HS-27A (cell line): ENCODE measurements at regions not wholly inside any gene's neighbourhood (a gene's known extent, or its start where the extent isn't known, plus 50 kb on each side); places are given as distances from the start of the nearest gene placed in this dataset.
"Not testable (repeated sequence)": the region's sequence is repeated elsewhere in the genome, so short reads cannot be mapped to it uniquely, and the experiment has no call there.

Experiments used
- DNase-seq: peaks from one replicate; pipeline ENCODE4 v3.0.0-alpha.2; 2012; ENCODE audit warnings: low read depth, missing footprints

GRCh38 chr11:80955588-80955987 lies 1514.8 kb upstream of the TENM4 start:
- DNase-seq, result no peak

GRCh38 chr11:80948781-80949180 lies 1508.0 kb upstream of the TENM4 start:
- no peak for DNase-seq

- DNase-seq, result no peak
These were observed 1503.9 kb upstream of the TENM4 start for GRCh38 chr11:80944758-80945157.

DNA sequence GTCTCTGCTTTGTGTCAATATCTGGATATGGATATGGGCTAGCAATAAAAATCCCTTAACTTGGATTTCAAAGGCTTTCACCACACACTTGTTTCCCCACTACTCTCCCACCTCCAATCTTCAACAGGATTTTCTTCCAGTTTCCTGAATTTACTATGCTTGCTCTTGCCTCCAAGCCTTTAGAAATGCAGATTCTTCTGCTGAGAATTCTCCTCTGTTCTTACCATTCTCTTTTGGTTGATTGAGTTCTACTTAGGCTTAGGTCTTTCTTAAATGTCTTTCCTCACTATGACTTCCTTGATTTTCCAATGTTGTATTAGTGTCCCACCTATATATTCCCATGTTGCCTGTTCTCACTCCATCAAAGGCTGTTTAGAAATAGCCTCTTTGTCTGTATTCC lies 1502.4 kb upstream of the TENM4 start:
- DNase-seq, result no peak

DNA sequence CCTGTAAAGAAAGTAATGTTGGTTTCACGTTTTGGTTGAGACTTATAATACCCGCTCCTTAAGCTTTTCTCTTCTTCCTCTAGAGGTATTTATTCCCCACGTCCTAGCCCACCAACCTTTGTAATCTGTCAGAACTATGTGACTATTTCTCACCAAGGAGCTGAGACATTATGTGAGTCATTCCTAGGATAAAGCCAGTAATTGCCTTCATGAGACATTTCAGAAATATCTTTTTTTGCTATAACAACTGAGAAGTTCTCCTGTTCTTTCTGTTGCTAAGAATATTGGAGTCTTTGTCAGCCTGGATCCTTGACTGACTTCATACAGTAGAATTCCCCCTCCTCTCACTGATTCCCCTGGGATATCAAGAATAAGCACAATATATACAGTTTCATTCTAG lies 1497.0 kb upstream of the TENM4 start:
- no peak for DNase-seq

DNA sequence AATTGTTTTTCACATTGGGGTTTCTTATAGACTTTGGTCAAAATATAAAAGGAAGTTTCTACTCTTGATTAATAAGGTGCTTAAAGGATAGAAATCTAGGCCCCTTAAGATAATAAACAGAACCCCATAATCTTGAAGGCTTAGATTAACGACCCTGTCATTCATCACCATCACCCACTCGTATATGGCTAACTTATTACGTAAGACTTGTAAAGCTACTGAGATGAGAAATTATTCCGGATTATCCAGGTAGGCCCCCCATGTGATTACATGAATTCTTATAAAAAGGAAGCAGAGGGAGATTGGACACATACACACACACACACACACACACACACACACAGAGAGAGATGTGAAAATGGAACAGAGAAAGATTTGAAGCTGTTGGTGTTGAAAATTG lies 1489.2 kb upstream of the TENM4 start:
- no peak for DNase-seq

DNA sequence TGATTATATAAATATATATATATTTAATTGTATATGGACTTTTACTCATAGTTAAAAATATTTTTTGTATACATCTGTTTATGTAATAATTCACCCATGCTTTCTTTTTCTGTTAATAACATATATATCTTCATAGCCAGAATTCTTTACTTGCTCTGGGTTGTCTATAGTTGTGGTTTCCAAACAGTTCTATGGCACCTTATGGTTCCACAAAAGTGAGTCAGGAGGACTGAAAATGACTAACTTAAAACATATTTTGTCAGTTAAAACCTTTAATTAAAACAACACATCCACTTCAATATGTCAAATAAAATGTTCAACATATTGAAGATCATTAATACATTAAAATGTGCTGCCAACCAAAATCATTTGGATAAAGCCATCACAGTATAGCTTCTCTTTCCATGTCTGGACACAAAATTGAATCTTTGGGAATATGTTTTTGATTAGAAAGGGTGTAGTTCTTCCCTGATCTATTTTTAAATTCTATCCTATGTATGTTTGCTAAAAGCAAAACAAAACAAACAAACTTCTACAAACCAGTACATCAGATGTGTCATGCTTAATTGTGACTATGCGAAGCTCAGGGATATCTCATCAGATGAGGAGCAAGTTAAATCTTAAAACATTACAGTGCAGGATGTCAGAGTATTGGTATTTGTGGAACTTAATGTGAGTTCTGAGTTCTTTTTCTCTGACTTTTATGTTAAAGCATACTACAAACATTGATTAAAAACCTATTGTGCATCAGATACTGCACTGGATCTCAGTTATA lies 1488.4 kb upstream of the TENM4 start:
- no peak for DNase-seq

GRCh38 chr11:80925321-80925720 lies 1484.5 kb upstream of the TENM4 start:
- DNase-seq, result no peak

- DNase-seq, result not testable (repeated sequence)
These were observed 1480.5 kb upstream of the TENM4 start for GRCh38 chr11:80921310-80921709.

GRCh38 chr11:80916173-80916798 lies 1475.5 kb upstream of the TENM4 start:
- no peak for DNase-seq

DNA sequence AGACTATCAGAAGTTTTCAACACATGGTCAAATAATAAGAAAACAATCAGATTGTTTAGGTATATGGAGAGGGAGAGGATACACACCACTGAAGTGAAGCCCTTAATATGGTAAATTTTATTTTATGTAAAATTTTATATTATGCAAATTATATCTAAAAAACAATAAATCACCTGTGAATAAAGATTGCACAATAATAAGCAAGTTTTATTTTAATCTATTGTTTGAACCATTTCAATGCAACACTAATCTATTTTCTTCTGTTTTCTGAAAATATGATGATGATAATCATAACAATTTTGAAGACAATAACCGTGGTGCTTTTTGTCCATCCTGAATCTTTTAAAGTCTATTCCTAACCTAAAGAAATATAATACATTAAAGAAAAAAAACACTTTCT lies 1473.5 kb upstream of the TENM4 start:
- no peak for DNase-seq

GRCh38 chr11:80911666-80912065 lies 1470.8 kb upstream of the TENM4 start:
- no peak for DNase-seq

DNA sequence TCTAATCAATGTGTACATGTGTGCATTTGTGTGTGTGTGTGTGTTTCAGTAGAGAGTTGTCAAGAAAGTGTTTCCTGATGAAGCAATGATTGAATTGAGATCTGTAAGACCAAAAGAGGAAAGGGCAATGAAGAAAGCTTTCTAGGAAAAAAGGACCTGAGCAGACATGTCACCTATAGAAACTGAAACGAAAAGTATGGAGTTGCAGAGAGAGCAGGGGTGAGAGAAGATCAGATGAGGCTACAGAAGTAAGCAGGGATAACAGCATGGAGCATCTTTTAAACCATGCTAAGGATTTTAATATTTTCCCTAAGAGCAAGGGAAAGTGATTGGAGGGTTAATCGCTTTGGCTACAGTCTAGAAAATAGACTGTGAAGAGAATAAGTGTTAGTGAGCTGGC lies 1459.4 kb upstream of the TENM4 start:
- DNase-seq, result no peak

DNA sequence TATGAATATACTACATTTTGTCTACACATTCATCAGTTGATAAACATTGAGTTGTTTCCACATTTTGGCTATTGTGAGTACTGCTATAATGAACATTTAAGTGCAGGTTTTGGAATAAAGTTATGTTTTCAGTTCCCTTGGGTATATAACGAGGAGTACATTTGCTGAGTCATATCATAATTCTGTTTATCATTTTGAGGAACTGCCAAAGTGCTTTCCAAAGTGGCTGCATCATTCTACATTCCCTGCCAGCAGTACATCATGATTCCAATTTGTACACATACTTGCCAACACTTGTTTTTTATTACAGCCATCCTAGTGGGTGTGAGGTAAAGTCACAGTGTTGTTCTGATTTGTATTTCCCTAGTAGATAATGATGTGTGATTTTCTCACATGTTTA lies 1458.6 kb upstream of the TENM4 start:
- DNase-seq, result no peak

DNA sequence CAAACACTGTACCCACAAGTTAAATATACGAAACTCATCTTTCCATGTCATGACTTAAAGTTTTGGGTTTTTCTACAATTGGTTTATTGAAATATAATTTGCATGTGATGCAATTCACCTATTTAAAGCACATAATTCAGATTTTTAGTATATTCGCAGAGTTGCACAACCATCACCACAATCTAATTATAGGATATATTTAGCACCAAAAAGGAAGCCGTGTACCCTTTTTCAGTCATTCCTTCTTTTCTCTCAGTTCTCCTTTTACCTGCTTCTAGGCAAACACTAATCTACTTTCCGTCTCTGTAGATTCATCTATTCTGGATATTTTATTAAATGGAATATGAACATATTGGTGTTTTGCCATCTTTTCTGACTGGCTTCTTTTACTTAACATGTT lies 1458.1 kb upstream of the TENM4 start:
- no peak for DNase-seq

DNA sequence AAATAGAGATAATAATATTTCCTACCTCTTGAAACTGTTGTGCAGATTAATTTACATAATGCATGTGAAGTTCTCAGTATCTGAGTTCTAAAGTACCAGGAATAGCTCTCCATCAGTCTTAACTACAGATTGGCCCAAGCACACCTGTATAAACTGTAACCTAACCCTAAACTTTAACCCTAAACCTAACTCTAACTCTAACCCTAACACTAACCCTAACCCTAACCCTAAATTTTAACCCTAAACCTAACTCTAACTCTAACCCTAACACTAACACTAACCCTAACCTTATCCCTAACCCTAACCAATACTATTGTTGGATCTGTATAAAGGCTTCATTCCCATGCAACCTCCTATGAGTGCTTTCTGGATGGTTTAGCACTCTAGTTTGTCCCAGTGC lies 1445.9 kb upstream of the TENM4 start:
- DNase-seq, result no peak

GRCh38 chr11:80873310-80873999 lies 1432.6 kb upstream of the TENM4 start:
- DNase-seq, result no peak

- DNase-seq, result no peak
These were observed 1431.4 kb upstream of the TENM4 start for GRCh38 chr11:80872116-80872728.

DNA sequence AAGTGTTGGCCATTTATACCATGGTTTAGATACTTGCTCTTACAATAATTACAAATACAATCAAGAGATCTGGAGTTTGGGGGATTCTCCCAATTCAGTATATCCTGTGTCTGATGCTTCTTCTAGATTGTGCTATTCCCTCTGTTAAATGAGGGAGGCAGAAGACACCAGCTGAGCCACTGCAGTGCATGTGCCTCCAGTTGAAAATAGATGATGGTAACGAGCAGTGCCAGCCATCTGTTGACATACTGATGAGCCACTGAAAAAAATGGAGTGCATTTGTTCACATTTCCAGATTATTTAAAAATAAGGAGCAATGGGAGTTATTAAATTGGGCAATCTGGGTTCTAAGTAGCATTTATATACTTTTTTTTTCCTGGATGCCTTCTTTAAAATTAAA lies 1428.0 kb upstream of the TENM4 start:
- DNase-seq, result no peak

DNA sequence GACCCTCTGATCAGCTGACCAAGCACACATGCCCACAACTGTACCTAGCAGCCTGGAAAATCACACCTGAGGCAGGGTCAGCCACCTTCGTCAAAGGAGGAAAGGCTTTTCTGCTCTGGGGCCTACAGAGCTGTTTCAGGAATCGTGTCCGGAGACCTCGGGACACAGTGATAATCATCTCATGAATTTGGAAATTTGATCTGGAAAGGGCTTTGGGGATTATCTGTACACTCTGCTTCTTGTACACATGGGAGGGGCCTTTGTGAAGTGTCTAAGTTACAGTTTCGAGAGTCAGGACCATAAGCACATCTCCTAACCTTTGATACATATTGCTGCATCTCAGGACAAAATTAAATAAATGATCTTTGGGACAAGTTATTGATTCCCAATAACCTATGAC lies 1421.2 kb upstream of the TENM4 start:
- DNase-seq, result no peak

DNA sequence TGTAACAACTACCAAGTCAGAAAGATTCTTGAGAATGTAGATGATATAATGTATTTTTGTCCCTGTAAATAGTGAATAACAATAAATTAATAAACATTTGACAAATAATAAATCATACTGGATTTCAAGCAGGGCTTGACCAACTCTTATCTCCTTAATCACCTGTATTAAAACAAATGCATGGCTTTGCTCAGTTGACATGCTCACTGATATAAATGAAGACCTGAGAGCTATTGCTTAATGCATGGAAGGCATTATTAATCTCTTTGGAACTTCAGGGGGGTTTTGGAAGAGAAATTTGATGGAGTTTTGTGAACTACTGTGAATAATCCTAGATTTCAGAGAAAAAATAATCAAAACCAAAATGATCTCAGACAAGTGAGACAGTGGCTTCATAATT lies 1420.4 kb upstream of the TENM4 start:
- DNase-seq, result no peak

GRCh38 chr11:80860632-80861031 lies 1419.8 kb upstream of the TENM4 start:
- DNase-seq, result no peak

GRCh38 chr11:80856066-80856465 lies 1415.2 kb upstream of the TENM4 start:
- peak; percentile 31 for DNase-seq
